Suppressor macrophage treated with lipopolysaccharide for 4 hours (primary cell): ENCODE measurements at regions not wholly inside any gene's neighbourhood (a gene's known extent, or its start where the extent isn't known, plus 50 kb on each side); places are given as distances from the start of the nearest gene placed in this dataset.
"Not testable (repeated sequence)": the region's sequence is repeated elsewhere in the genome, so short reads cannot be mapped to it uniquely, and the experiment has no call there.

Source experiments
- DNase-seq: peaks from one replicate; pipeline ENCODE4 v3.0.0-alpha.2; 2020

DNA sequence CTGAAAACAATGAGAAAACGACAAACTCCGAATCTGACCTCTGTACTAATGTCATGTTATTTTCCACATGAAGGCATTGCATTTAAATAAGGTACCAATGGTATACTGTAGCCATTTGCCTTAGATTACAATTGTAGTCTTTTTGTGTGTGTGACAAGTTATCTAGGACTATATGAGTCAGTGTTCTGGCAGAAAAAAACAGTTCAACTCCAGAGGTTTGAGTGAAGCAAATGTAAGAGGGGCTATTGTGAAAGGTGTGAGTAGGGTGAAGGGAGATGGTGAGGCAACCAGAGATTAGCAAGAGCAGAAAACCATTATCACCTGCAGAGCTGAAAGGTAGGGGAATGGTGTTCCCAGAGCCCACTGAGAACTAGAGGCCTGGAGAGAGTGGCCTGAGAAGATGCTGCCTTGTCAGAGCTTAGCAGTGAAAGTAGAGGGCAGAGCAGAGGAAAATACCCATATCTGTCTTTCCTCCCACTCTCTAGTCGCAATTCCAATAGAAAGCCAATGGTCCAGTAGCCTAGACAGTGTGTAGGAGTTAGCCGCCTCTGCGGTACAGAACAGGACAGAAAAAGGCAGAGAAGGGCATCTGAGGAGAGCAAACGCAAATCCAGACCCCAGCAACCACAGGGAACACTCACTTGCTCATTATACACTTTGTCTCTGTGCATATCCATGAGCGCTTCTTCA lies 112.2 kb downstream of the DYRK2 start:
- DNase-seq: no peak

DNA sequence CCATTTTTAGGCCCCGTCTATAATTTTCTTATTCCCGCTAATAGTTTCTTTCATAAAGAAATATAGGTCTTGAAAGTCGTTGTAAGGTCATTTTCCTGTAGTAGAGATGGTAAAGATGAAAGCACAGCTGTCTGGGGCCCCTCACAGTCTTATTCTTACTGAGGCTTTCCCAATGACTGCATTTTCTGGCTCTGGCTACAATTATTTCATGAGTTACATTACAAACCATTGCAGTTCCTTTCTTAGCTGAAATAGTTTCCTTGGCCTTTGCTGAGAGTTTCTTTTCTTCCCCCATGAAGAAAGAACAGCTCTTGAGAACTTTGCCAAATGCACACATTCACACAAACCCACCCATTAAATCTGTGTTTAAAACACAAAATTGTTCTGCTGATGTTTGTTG lies 113.0 kb downstream of the DYRK2 start:
- no peak for DNase-seq

DNA sequence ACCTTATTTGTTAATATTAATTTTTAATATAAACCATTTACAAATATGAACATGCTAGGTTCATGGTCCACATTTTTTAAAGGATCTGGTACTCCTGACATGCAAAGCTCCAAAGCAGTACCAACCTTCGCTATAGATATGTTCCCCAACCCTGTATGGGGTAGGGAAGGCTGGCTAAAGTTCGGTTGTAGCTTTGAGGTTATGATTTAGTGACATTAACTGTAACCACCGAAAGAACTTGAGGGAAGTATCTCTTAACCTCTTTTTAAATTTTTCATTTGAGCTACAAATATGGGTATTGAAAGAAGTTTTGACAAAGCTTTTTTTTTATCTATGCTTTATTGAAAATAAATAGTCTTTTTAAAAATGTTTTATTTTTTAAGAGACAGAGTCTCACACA lies 115.5 kb downstream of the DYRK2 start:
- no peak for DNase-seq

DNA sequence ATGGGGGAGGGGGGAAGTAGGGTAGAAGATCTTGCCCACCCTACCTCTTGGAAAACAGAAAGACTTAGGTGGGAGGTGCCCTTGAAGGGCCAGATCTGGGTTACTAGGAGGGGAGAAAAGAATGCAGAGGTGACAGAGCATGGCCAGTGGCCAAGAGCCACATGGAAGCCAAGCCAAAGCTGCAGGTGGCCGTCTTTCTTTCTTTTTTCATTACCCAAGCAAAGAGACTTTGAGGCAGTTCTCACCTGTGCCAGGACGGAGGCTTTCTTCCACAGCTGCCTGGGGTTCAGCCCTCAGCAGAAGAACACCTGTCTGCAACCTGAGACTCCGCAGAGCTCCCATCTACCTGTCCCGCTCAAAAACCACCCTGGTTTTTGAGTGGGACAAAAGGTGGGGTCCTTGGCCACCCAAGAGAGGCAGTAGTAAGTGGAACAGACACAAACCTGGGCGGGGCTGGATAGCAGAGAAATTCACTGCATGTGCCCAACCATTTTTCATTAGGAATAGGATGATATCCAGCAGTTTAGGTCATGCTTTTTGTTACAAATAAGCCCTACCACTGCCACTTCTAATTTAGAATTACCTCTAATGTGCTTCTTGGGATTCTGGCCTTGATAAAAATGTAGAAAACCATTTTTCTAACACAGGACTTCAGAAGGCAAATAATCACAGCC lies 116.5 kb downstream of the DYRK2 start:
- no peak for DNase-seq

DNA sequence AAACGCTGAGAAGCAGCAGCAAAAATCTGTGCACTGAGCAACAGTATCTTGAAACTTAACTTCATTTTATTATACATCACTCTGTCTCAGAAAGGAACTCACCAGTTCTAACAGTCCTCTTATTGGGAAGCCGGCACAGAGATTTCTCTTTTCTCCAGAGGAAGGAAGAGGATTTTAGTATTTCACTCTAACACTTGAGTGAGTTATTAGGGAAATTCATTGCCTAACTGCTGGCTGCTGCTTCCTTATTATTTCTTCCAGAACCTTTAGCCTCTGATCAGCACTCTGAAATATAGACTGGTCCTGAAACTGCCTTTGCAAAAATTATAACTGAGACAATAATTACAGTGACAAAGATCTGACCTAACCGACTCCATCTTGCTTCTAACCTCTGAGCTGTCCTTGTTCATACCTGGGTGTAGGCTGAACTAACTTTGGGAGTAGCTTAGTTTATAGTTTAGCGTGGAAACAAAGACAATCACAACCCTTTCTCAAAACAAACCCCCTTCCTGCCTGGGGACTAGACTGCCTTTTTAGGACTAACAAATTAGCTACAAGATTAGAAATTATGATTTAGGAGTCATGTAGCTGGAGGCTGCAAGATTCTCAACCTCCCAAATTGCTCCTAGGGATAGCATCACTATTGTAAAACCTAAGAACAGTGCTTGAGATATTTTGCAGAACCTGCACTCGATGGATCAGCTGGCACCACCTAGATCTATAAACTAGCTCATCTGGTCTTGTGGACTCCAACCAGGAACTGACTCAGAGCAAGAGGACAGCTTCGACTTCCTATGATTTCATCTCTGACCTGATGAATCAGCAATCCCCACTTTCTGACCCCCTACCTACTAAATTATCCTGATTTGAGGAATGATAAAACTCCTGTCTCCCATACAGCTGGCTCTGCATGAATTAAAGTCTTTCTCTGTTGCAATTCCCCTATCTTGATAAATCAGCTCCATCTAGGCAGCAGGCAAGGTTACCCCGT lies 117.5 kb downstream of the DYRK2 start:
- DNase-seq: peak; percentile 39

DNA sequence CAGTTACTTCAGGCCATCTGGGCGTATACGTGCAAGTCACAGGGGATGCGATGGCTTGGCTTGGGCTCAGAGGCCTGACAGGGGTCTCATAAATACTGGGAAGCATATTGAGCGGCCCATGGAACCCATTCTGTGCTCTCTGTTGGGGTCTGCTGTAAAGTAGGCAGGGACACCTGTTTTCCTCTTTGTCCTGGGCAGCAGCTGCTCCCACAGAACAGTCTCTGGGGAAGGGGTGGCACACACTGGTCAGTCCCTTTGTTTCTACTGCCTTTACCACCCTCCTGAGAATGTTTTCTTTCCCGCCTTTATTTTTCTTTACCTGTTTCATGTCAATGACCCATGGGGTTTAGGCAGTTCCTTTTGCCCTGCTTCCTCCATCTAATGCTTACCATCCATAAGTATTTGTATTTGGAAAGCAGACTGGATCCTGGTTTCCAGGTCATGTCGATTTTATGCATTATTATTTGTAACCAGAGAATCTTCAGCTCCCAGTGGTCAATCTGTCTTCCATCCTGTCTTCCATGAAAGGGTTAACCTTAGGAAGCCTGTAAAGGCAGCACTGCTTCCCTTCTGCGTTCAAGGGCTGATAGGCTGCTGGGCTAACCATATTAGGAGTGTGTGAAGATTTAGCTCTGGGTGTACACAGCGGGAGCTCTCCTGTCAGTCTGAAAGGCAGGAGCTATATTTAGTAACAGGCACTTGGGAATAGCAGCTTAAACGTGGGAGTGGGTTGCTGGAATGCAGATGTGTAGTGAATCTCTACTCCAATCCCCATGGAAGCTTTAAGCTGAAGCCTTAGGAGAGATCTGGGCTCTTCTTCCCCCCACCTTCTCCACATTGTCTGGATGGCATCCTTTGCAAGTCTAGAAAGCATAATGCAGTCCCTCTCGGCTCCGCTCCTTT lies 124.0 kb downstream of the DYRK2 start:
- no peak for DNase-seq

DNA sequence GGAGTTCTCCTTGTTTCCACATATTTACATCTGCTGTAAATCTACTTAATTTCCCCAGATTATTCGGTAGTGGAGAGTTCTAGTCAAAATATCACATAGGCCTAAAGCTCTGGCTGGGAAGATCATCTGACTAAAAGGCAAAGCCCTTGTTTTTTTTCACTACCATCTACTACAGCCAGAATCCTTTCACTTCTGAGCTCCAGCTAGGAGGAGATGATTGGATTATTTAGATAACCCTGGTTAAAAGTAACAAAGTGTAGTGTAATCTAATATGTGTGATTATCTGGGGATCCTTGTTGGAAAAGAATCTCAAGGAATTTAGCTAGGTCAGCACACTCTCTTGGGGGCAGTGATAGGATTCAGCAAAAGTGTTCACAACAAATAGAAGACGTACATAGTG lies 125.4 kb downstream of the DYRK2 start:
- DNase-seq: no peak

DNA sequence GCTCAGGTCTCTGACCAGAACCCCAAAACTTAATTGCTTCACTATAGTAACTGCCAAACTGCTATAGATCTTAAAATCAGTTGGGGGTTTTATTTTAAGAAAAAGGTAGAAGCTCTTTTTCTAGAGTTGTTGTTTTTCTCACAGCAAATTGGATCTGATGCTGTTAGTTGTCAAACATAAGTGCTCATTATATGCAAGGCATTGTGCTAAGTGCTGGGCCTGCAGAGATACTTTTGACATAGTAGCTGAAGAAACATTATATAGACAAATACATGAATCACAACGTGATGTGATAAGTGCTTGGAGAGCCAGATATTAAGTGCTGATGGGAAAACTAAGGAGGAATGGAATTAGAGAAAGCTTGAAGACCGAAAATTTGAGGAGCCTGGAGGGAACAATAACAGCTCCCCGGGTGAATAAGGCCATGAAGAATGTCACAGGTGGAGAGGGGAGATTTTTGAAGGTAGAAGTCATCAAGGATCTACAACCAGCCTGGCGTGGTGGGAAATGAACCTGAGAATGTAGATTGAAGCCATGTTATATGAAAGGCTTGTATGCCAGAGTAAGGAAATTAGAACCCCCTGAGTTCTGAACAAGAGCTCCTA lies 126.5 kb downstream of the DYRK2 start:
- no peak for DNase-seq

DNA sequence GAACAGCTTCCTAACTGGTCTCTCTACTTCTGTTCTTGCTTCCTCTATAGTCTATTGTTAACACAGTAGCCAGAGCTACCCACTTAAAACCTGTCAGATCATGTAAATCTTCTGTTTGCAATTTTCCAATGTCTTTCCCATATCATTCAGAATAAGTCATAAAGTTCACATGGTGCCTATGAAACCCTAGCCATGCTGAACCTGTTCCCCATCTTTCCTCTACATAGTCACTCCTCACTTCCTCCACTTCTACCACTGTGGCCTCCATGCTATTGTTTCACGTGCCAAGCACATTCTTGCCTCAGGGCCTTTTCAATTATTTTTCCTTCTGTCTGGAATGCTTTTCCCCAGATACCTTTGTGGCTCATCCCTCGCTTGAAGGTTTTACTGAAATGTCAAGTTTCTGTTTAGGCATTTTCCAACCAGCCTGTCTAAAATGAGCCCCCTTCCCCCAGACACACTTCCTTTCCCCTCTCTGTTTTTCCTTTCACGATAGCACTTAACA lies 132.1 kb downstream of the DYRK2 start:
- no peak for DNase-seq

DNA sequence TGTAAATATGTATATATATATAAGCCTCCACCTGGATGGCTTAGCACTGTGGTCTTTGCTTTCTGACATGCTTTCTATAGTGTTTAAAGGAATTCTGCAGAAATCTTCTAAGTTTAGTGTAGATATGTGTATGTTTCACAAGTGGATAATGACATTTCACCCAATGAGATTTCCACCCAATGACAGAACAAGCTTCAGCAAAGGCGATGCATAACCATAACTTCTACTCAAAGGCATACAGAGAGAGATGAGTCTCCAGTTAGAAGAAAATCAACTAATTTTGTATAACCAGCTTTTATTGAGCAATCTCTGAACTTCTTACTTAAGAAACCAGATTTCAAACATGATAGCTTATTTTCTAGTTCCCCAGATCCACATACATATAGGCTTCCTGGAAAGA lies 134.0 kb downstream of the DYRK2 start:
- DNase-seq: no peak

DNA sequence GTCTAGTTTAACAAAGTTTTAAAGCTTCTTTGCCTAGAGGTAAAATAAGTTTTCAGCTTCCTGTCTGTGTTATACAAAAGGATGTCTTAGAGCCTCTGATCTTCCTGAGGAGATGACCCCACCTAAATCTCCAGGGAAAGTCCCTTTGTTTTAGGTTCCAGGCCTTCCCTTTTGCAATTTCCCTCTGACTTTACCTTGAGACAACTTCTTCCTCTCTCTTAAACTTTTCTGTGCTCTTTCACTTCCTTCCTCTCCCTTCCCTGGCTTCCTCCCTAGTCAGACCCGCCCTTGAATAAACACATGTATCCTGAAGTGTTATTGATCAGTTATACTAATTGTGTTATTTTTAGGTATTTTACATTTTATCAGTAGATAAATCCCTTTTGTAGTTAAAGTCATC lies 134.8 kb downstream of the DYRK2 start:
- no peak for DNase-seq

DNA sequence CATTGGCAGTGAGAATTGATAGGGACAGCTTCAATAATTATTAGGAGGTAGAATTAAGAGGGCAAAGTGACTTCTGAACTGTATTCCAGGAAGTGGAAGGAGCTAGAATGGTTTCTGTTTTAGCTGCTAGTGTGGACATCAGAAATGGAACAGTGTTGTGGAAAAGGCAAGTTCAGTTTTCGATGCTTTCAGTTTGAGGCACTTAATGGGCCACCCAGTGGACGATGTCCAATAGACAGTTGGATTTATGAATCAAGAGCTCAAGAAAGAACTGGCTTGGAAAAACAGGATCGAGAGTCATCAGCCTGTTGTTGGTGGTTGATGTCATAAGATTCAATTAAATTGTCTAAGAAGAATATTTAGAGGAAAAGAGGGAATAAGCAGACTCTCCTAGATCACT lies 136.3 kb downstream of the DYRK2 start:
- DNase-seq: no peak

DNA sequence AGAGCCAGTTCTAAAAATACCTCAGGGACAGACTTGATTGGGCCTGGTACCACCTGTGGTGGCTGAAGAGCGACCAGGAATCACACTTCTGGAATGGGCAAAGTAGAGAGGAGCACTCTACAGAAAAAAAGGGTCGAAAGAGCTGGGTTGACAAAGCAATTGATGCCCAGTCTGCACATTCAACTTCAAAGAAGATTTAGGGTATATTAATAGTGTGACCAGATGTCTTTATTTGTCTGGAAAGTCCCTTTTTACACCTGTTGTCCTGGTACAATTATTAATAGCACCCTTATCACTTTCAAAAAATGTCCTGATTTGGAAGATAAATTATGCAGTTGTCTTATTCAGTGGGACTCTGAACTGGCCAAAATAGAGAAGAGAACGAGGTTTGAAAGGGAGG lies 137.5 kb downstream of the DYRK2 start:
- no peak for DNase-seq

DNA sequence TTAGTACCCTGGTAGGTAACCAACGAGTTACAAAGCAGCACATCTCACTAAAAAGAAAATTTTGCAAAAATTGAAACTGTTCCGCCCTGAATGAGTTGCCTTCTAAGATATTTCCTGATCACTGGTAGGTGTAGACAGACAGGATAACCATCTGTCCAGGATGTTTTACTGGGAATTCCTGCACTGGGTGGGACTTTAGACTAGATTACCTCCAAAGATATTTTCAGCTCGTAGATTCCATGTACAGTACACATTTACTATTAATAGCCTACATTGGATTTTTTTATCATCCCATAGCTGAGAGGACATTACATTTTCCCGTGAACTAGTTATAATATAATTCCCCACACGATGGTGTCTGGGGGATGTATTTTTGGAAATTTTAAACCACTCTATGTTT lies 139.6 kb downstream of the DYRK2 start:
- DNase-seq: no peak

DNA sequence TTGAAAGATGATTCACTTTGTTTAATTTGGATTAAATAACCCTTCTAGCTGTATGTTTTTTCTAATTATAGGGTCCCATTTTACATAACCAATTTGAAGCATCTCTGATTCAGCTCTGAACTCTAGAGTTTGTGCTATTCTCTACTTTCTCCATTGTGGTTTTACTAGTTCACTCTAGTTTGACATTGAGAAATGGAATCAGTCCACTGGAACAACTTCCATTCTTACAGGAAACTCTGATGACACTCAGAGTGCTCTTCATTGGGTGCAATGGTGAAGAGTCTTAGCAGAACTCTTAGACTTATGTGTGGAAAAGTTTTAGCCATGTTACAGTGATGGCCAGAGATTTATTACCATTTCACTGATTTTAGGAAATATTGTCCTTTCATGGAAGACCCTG lies 140.7 kb downstream of the DYRK2 start:
- DNase-seq: no peak

DNA sequence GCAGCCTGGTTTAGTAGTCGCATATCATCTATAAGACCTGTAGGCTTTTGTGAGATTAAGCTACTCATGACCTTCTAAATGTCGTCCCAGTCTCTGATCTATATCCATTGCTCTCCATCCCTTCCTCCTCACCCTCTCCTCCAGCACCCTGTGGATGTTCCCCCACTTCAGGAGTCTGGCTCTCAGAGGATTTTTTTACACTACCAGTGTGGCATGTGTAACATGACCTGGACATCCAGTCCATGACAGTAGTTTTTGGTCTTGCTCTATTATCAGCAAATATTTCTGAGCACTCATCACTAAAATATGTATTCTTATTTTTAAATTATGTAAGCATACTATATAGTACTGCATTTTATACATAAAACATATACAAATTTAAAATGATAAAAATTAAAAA lies 142.1 kb downstream of the DYRK2 start:
- DNase-seq: no peak

DNA sequence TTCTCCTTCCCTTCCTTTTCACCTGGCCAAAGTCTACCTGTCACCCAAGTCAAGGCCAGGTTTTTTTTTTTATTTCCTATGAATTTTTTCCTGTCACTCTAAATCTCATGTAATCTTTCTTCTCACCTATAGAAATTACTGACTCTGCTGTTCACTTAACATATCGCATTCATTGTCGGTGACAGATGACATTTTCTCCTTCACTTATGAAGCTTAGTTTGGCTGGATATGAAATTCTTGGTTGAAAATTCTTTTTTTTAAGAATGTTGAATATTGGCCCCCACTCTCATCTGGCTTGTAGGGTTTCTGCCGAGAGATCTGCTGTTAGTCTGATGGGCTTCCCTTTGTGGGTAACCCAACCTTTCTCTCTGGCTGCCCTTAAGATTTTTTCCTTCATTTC lies 142.8 kb downstream of the DYRK2 start:
- DNase-seq: not testable (repeated sequence)

DNA sequence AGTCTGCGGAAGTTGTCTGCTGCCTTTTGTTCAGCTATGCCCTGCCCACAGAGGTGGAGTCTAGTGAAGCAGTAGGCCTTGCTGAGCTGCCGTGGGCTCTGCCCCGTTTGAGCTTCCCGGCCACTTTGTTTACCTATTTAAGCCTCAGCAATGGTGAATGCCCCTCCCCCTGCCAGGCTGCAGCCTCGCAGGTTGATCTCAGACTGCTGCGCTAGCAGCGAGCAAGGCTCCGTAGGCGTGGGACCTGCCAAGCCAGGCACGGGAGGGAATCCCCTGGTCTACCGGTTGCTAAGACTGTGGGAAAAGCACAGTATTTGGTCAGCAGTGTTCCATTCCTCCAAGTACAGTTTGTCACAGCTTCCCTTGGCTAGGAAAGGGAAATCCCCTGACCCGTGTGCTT lies 143.6 kb downstream of the DYRK2 start:
- no peak for DNase-seq

DNA sequence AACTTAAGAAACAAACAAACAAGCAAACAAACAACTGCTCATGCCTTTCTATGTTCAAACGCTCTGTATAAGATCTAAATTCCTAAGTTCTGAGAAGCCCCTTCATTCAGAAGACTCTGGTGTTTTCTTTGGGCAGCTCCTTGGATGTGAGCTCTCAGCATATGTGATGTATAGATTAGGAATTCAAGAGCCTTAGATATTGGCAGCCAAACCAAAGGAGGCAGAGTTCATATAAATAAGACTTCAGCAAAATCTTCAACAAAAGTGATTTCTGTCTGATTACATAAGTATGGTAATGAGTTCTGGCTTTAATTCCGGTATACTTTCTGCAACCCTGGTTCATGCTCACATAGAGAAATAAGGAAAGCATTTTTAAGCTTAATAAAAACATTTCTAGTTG lies 145.6 kb downstream of the DYRK2 start:
- no peak for DNase-seq

DNA sequence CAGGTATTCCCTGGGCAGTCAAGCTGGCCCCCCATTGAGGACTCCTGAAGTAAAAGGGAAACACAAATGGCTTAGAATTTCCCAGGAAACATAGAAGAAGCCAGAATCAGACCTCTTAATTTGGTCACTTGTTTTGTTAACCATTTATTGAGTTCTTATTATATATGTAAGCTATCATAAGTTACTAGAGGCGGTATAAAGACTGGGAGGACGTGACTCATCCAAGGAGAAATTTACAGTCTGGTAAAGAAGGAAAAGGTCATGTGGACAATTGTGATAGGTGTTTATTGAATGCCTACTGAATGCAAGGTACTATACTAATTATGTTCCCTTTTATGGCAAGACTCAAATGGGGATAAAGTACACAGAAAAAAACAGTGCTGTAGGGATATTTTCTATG lies 146.7 kb downstream of the DYRK2 start:
- no peak for DNase-seq

DNA sequence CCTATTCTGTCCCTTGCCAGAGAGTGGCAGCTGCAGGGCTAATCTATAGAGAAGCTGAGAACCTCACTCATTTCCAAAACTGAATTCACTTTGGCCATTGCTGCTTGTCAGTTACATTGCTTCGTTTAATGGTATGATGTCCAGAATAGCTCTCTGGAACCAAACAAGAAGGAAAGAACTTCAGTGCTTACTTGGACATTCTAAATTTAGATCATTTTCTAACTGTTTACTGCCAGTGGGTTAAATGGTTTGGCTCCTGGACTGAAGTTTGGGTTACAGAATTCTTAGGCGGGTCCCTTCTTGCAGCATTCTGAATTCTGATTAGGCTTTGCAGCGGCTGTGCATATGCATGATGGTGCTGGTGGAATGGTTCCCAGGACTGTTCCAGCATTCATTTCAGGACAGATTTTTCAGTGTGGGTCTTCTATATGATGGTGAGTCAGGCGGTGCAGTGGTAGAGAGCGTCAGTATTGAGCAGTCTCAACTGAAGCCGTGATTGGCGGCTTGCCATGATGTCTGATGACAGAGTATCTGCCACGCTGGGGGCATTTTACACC lies 148.7 kb downstream of the DYRK2 start:
- no peak for DNase-seq

DNA sequence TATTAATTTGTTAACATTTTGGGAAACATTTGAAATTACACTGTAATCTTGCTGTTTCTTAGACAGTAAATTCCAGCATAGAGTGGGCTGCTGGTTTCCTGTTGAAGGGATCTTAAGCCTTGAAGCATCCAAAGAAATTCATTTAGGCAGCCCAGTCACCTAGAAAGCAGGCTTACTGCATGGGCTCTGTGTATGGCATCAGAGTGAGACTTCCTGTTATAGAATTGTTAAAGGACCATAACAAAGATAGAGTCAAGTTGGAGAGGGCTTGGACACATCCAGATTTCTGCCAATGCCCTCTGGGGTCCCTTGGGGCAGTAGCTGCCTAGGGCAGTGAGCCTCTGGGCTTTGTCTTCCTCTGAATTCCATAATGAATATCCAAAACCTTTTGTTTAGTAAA lies 149.2 kb downstream of the DYRK2 start:
- DNase-seq: no peak
